ENCODE measurements at regions not wholly inside any gene's neighbourhood (a gene's known extent, or its start where the extent isn't known, plus 50 kb on each side); places are given as distances from the start of the nearest gene placed in this dataset.

- no peak for TF ChIP-seq CTCF (IDR thresholded peaks at IDR 0.05)
- TF ChIP-seq REST (IDR thresholded peaks at IDR 0.05; ENCODE audit: insufficient read depth in 1 of 2, low read depth in 2 of 2, low read length in 1 of 2), result no peak
- no peak for TF ChIP-seq TCF7L2 (IDR thresholded peaks at IDR 0.05; ENCODE audit: low read depth, low read length)
Observed at GRCh38 chr4:115374621-115375020, 261.2 kb upstream of the NDST4 start.
